CD14-positive monocyte (primary cell): ENCODE measurements at regions not wholly inside any gene's neighbourhood (a gene's known extent, or its start where the extent isn't known, plus 50 kb on each side); places are given as distances from the start of the nearest gene placed in this dataset.

Experiments used
- DNase-seq, 3 donors: peaks; one replicate each; pipeline ENCODE4 v3.0.0-alpha.2; 2011 to 2022
- H2AFZ ChIP-seq: 2 replicates; pipeline ENCODE4 v1.6.0; 2012; ENCODE audit warnings: mild to moderate bottlenecking, low read depth, low read length, inconsistent platforms; ENCODE audit not compliant: insufficient read depth, poor library complexity, severe bottlenecking
- H3K27ac ChIP-seq, 2 donors: 1 replicate in 1 of 2; 2 replicates in 1 of 2; pipeline ENCODE4 v1.5.1; 2012 to 2013; ENCODE audit warnings: low read length in 2 of 2, control low read depth in 1 of 2, inconsistent platforms in 1 of 2, low read depth in 1 of 2, mild to moderate bottlenecking in 1 of 2
- H3K27me3 ChIP-seq, 2 donors: one replicate each; pipeline versions ENCODE4 v1.6.0 to v1.6.1; 2011 to 2013; ENCODE audit warnings: low read length in 2 of 2; ENCODE audit not compliant: control insufficient read depth in 2 of 2, insufficient read depth in 2 of 2
- H3K36me3 ChIP-seq, 2 donors: replicated peaks in 1 of 2; 1 replicate in 1 of 2; 2 replicates in 1 of 2; pipeline versions ENCODE4 v1.5.1 to v1.6.1; 2012 to 2013; ENCODE audit warnings: low read length in 2 of 2, control low read depth in 1 of 2, inconsistent platforms in 1 of 2, mild to moderate bottlenecking in 1 of 2; ENCODE audit not compliant: insufficient read depth in 2 of 2, control insufficient read depth in 1 of 2
- H3K4me1 ChIP-seq, 2 donors: 1 replicate in 1 of 2; 2 replicates in 1 of 2; pipeline versions ENCODE4 v1.5.1 to v1.6.1; 2012 to 2013; ENCODE audit warnings: low read length in 2 of 2, control low read depth in 1 of 2, inconsistent platforms in 1 of 2, mild to moderate bottlenecking in 1 of 2, moderate library complexity in 1 of 2; ENCODE audit not compliant: insufficient read depth in 2 of 2, control insufficient read depth in 1 of 2
- H3K4me2 ChIP-seq: replicated peaks from 2 replicates; pipeline ENCODE3; 2012; ENCODE audit warnings: low read length, moderate library complexity, mild to moderate bottlenecking; ENCODE audit not compliant: poor library complexity, severe bottlenecking; ENCODE audit errors: extremely low read depth
- H3K4me3 ChIP-seq, 3 experiments: fragments of 200-600 bp in 1 of 3; sonication (generic) in 1 of 3; replicated peaks in 1 of 3; 1 replicate in 2 of 3; 2 replicates in 1 of 3; pipeline ENCODE4 v1.5.1; 2011 to 2013; ENCODE audit warnings: low read length in 3 of 3, mild to moderate bottlenecking in 3 of 3, control low read depth in 2 of 3, low read depth in 2 of 3, inconsistent platforms in 1 of 3, moderate library complexity in 1 of 3
- H3K79me2 ChIP-seq: 2 replicates; pipeline ENCODE4 v1.6.0; 2012; ENCODE audit warnings: mild to moderate bottlenecking, control low read depth, inconsistent platforms, low read length, moderate library complexity; ENCODE audit not compliant: insufficient read depth
- H3K9ac ChIP-seq: 2 replicates; pipeline ENCODE4 v1.6.0; 2017; ENCODE audit warnings: low read length, mild to moderate bottlenecking; ENCODE audit not compliant: insufficient read depth, poor library complexity, severe bottlenecking
- H3K9me3 ChIP-seq, 2 donors: replicated peaks in 1 of 2; 1 replicate in 1 of 2; 2 replicates in 1 of 2; pipeline versions ENCODE4 v1.5.1 to v1.6.1; 2012 to 2013; ENCODE audit warnings: low read length in 2 of 2, control low read depth in 1 of 2; ENCODE audit not compliant: control insufficient read depth in 1 of 2, insufficient read depth in 1 of 2
- H4K20me1 ChIP-seq: 2 replicates; pipeline ENCODE4 v1.6.0; 2012; ENCODE audit warnings: mild to moderate bottlenecking, low read length, control low read depth, moderate library complexity; ENCODE audit not compliant: insufficient read depth
- H3K27ac Mint-ChIP-seq, 7 donors: one replicate each; pipeline ENCODE4 v1.8.0; 2020; ENCODE audit warnings: mild to moderate bottlenecking in 7 of 7, mixed read lengths in 7 of 7, moderate library complexity in 6 of 7, inconsistent platforms in 2 of 7
- H3K27me3 Mint-ChIP-seq, 3 donors: one replicate each; pipeline ENCODE4 v1.8.0; 2021 to 2022; ENCODE audit warnings: low read depth in 3 of 3, mild to moderate bottlenecking in 3 of 3, mixed read lengths in 3 of 3, moderate library complexity in 3 of 3, inconsistent platforms in 1 of 3
- H3K36me3 Mint-ChIP-seq, 2 donors: one replicate each; pipeline ENCODE4 v1.8.0; 2020; ENCODE audit warnings: mixed read lengths in 2 of 2, inconsistent platforms in 1 of 2, mild to moderate bottlenecking in 1 of 2
- H3K4me1 Mint-ChIP-seq: one replicate; pipeline ENCODE4 v1.8.0; 2020; ENCODE audit warnings: mild to moderate bottlenecking, mixed read lengths
- H3K4me3 Mint-ChIP-seq, 2 donors: one replicate each; pipeline ENCODE4 v1.8.0; 2020; ENCODE audit warnings: mild to moderate bottlenecking in 2 of 2, mixed read lengths in 2 of 2, moderate library complexity in 1 of 2
- H3K9me3 Mint-ChIP-seq, 7 donors: one replicate each; pipeline ENCODE4 v1.8.0; 2020 to 2022; ENCODE audit warnings: mixed read lengths in 7 of 7, mild to moderate bottlenecking in 6 of 7, moderate library complexity in 6 of 7, inconsistent platforms in 2 of 7
- CTCF ChIP-seq: fragments of 200-600 bp; IDR thresholded peaks from one replicate; pipeline ENCODE4 v1.8.0; 2022; ENCODE audit warnings: antibody characterized with exemption, mild to moderate bottlenecking
- WGBS: methylation state at CpG from one replicate; pipeline ENCODE4 v1.1.5; 2013; ENCODE audit warnings: missing lambda C conversion rate; ENCODE audit not compliant: insufficient coverage; 5-methylcytosine and 5-hydroxymethylcytosine counted together
- intact Hi-C, 2 donors: fragments of 100-400 bp; cut with micrococcal nuclease; formaldehyde crosslinking; loops; one replicate each; pipeline versions ENCODE4 v1.15.0 to v1.15.1; 2023

GRCh38 chr7:54674891-54675290 is 84.1 kb downstream of the SEC61G start:
- H3K4me1 Mint-ChIP-seq, result no peaks in the 10 kb centered on the region

GRCh38 chr7:54672519-54672918 is 86.5 kb downstream of the SEC61G start:
- no CpG with 5 or more reads among the region's 4 CpGs for WGBS
- Histone ChIP-seq H3K79me2 (no peaks in the 10 kb centered on the region), H3K27me3 (no peaks in the 10 kb centered on the region), H3K9me3 (no peaks in the 10 kb centered on the region), H3K27ac (no peak overlapping the region), H3K4me3 (no peak overlapping the region), H3K9ac (no peak overlapping the region), H3K36me3 (no peaks in the 10 kb centered on the region), H4K20me1 (no peaks in the 10 kb centered on the region), H2AFZ (no peak overlapping the region), H3K4me1 (no peaks in the 10 kb centered on the region), H3K4me2 (no peak overlapping the region)
- H3K27me3 Mint-ChIP-seq, result peaks cover 0 to 1% (median 0%) of the 10 kb centered on the region in 3 donors
- H3K27ac Mint-ChIP-seq, result no peak overlapping the region
- intact Hi-C loops, result no loop called here
- no peaks in the 10 kb centered on the region for H3K36me3 Mint-ChIP-seq
- H3K9me3 Mint-ChIP-seq, result peaks cover 1 to 7% (median 2%) of the 10 kb centered on the region in 7 donors
- DNase-seq, result no peak
- H3K4me1 Mint-ChIP-seq, result no peaks in the 10 kb centered on the region
- no peak for TF ChIP-seq CTCF
- no peak overlapping the region for H3K4me3 Mint-ChIP-seq

More at GRCh38 chr7:54674891-54675290, 84.1 kb downstream of the SEC61G start:
- H3K4me3 Mint-ChIP-seq, result no peak overlapping the region
- Histone ChIP-seq H3K4me3 (no peak overlapping the region), H3K4me2 (no peak overlapping the region), H3K79me2 (no peaks in the 10 kb centered on the region), H3K9me3 (no peaks in the 10 kb centered on the region), H3K27me3 (no peaks in the 10 kb centered on the region), H3K36me3 (no peaks in the 10 kb centered on the region), H3K4me1 (no peaks in the 10 kb centered on the region), H4K20me1 (no peaks in the 10 kb centered on the region), H3K27ac (no peak overlapping the region), H2AFZ (no peak overlapping the region), H3K9ac (no peak overlapping the region)
- H3K36me3 Mint-ChIP-seq, result no peaks in the 10 kb centered on the region
- TF ChIP-seq CTCF, result no peak
- no peak overlapping the region for H3K27ac Mint-ChIP-seq
- peaks cover 0 to 1% (median 0%) of the 10 kb centered on the region in 3 donors for H3K27me3 Mint-ChIP-seq
- no peak for DNase-seq
- WGBS, result no CpG with 5 or more reads among the region's 3 CpGs
- H3K9me3 Mint-ChIP-seq, result peaks cover 0 to 5% (median 1%) of the 10 kb centered on the region in 7 donors
- intact Hi-C loops, result no loop called here
